IPS-18a (cell line): ENCODE measurements at regions not wholly inside any gene's neighbourhood (a gene's known extent, or its start where the extent isn't known, plus 50 kb on each side); places are given as distances from the start of the nearest gene placed in this dataset.

Experiments
- H3K27ac ChIP-seq: one replicate; pipeline ENCODE4 v1.5.1; 2013; ENCODE audit warnings: low read length
- H3K27me3 ChIP-seq: one replicate; pipeline ENCODE4 v1.6.1; 2013; ENCODE audit warnings: mild to moderate bottlenecking, low read length; ENCODE audit not compliant: control insufficient read depth, insufficient read depth
- H3K36me3 ChIP-seq: one replicate; pipeline ENCODE4 v1.6.1; 2013; ENCODE audit warnings: low read depth, low read length; ENCODE audit not compliant: control insufficient read depth
- H3K4me1 ChIP-seq: one replicate; pipeline ENCODE4 v1.6.1; 2013; ENCODE audit warnings: low read depth, low read length; ENCODE audit not compliant: control insufficient read depth
- H3K4me3 ChIP-seq: one replicate; pipeline ENCODE4 v1.5.1; 2013; ENCODE audit warnings: low read length
- H3K9ac ChIP-seq: one replicate; pipeline ENCODE4 v1.6.1; 2013; ENCODE audit warnings: mild to moderate bottlenecking, low read length, moderate library complexity
- H3K9me3 ChIP-seq: one replicate; pipeline ENCODE4 v1.6.1; 2013; ENCODE audit warnings: low read depth, low read length; ENCODE audit not compliant: control insufficient read depth

GRCh38 chr10:33753389-33753788 is 418.9 kb upstream of the NRP1 start:
- Histone ChIP-seq H3K4me3 (no peak overlapping the region), H3K4me1 (no peaks in the 10 kb centered on the region), H3K36me3 (no peaks in the 10 kb centered on the region), H3K9ac (no peak overlapping the region), H3K27me3 (no peaks in the 10 kb centered on the region), H3K27ac (no peak overlapping the region), H3K9me3 (no peaks in the 10 kb centered on the region)

GRCh38 chr10:33749790-33750189 is 415.3 kb upstream of the NRP1 start:
- Histone ChIP-seq H3K4me1 (no peaks in the 10 kb centered on the region), H3K27ac (no peak overlapping the region), H3K27me3 (no peaks in the 10 kb centered on the region), H3K36me3 (no peaks in the 10 kb centered on the region), H3K9ac (no peak overlapping the region), H3K9me3 (no peaks in the 10 kb centered on the region), H3K4me3 (no peak overlapping the region)

DNA sequence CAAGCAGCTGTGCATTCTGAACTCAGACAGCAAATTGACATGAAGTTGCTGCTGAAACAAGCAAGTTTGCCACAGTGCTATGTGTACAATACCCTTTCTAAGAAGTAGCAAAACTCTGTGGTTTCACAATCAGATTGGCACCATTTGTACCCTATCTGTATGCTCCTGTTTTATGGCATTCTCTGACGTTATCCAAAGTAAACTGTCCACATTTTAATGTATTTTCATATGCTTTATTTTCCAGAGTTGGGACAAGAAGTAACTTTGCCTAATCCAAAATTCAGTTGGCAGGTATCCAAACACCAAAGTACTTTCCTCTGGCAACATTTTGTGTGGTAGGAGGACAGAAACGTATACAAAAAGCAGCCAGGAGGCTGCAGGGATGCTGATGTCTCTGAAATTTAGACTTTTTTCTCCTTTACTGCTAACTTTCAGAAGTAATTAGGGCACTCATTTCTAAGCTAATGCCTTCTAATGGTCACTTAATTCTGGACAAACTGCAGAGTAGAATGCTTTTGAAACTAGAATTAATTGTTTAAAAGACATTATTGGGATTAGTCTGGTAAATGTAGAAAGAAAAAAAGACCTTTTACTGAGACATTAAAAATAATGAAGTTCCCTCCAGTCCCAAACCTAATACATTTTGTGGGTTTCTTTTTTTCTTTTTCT is 414.7 kb upstream of the NRP1 start:
- H3K9me3 ChIP-seq: no peaks in the 10 kb centered on the region
- no peak overlapping the region for H3K4me3 ChIP-seq
- H3K4me1 ChIP-seq: no peaks in the 10 kb centered on the region
- H3K27me3 ChIP-seq: no peaks in the 10 kb centered on the region
- no peak overlapping the region for H3K9ac ChIP-seq
- no peak overlapping the region for H3K27ac ChIP-seq
- no peaks in the 10 kb centered on the region for H3K36me3 ChIP-seq

DNA sequence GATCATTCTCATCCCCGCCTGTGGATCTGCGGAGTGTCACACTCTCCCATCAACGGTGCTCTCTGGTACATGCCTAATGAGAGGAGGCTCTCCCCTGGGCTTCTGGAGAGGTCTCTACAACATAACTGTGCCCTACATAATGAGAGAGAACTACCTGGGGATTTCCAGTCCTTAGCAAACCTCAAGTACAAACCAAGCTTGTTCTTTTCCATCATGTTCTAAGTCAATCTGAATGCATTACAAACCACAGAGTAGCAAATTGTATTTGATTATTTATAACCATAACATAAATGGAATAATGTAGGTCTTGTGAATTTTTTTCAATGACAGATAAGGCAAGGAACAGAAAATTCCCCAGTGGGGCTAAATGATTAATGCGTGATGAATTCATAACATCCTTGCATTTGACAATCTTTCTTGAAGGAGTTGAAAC is 412.4 kb upstream of the NRP1 start:
- Histone ChIP-seq H3K27me3 (no peaks in the 10 kb centered on the region), H3K4me1 (no peaks in the 10 kb centered on the region), H3K9ac (no peak overlapping the region), H3K36me3 (no peaks in the 10 kb centered on the region), H3K9me3 (no peaks in the 10 kb centered on the region), H3K27ac (no peak overlapping the region), H3K4me3 (no peak overlapping the region)

DNA sequence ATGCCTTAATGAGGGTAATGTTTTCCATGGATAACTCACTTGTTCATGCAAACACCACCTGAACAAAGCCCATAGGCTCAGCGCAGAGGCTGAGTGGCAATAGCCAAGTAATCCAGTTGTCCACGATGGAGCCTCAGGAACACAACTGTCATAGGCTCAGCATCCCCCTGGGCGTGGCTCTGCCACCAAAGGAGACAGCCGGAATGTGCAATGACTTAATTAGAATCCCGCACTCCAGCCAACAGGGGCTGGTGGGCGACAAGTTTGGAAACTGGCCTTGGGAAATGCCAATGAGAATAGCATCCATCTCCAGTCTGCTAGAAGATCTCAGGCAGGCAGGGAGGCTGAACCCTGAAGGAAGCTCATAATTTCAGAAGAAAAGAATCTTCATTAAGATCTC is 411.7 kb upstream of the NRP1 start:
- no peaks in the 10 kb centered on the region for H3K36me3 ChIP-seq

DNA sequence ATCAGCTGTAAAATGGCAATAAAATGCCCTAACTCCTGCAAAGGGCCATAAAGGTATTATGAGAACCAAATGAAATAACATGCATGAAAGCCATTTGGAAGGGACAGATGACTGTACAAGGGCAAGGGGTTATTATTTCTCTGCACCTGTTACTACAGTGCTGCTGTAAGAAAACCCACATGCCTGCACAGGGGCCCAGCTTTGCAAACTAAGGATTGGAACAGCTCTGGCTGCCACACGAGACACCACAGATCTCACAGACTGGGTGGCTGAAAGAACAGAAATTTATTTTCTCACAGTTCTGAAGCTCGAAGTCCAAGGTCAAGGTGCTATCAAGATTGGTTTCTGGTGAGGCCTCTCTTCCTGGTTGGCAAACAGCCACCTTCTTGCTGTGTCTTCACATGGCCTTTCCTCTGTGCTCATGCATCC is 409.0 kb upstream of the NRP1 start:
- no peaks in the 10 kb centered on the region for H3K4me1 ChIP-seq
- no peaks in the 10 kb centered on the region for H3K36me3 ChIP-seq
- H3K9ac ChIP-seq: no peak overlapping the region
- no peak overlapping the region for H3K27ac ChIP-seq
- no peak overlapping the region for H3K4me3 ChIP-seq
- H3K9me3 ChIP-seq: no peaks in the 10 kb centered on the region
- H3K27me3 ChIP-seq: no peaks in the 10 kb centered on the region

More for the DNA sequence above, 411.7 kb upstream of the NRP1 start:
- Histone ChIP-seq H3K27me3 (no peaks in the 10 kb centered on the region), H3K4me3 (no peak overlapping the region), H3K9ac (no peak overlapping the region), H3K27ac (no peak overlapping the region), H3K9me3 (no peaks in the 10 kb centered on the region), H3K4me1 (no peaks in the 10 kb centered on the region)

DNA sequence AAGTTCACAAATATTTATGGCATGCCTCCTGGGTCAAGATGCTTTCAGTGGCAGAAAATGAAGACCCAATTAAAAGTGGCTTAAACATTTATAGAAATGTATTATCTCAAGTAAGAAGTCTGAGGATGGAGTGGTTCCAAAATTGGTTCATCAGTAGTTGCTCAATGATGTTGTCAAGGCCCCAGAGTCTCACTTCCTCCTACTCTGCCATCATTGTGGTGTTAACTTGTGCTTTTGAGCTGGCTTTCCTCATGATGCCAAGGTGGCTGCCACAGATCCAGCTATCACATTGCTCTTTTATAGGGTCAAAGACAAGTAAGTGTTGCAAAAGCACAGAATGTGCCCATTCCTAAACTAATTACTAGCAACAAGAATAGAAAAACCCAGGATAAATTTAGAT is 404.6 kb upstream of the NRP1 start:
- no peaks in the 10 kb centered on the region for H3K36me3 ChIP-seq
- H3K9ac ChIP-seq: no peak overlapping the region
- H3K9me3 ChIP-seq: no peaks in the 10 kb centered on the region
- H3K27me3 ChIP-seq: no peaks in the 10 kb centered on the region
- no peaks in the 10 kb centered on the region for H3K4me1 ChIP-seq
- no peak overlapping the region for H3K27ac ChIP-seq
- no peak overlapping the region for H3K4me3 ChIP-seq

DNA sequence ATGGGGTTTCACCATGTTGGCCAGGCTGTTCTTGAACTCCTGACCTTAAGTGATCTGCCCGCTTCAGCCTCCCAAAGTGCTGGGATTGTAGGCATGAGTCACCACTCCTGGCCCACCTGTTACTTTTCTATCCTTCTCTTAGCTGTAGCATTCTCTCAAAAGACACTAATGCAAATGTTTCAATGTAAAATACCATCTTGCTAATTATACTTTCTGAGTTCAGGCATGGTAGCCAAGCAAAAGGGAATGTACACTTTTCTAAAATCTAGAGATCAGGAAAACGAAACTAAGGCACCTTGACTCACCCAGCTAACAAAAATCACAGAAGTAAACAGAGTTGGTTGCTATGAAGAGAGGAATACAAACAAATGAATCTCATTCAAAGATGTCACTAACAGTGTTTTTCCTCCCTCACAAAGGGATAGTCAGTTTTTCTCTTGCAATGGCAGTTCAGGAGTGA is 401.0 kb upstream of the NRP1 start:
- H3K27me3 ChIP-seq: no peaks in the 10 kb centered on the region
- H3K4me1 ChIP-seq: no peaks in the 10 kb centered on the region
- no peak overlapping the region for H3K27ac ChIP-seq
- H3K4me3 ChIP-seq: no peak overlapping the region
- H3K9ac ChIP-seq: no peak overlapping the region
- no peaks in the 10 kb centered on the region for H3K36me3 ChIP-seq
- H3K9me3 ChIP-seq: no peaks in the 10 kb centered on the region

- no peaks in the 10 kb centered on the region for H3K9me3 ChIP-seq
- H3K4me1 ChIP-seq: no peaks in the 10 kb centered on the region
- no peak overlapping the region for H3K9ac ChIP-seq
- H3K36me3 ChIP-seq: no peaks in the 10 kb centered on the region
- H3K27me3 ChIP-seq: no peaks in the 10 kb centered on the region
- H3K27ac ChIP-seq: no peak overlapping the region
- no peak overlapping the region for H3K4me3 ChIP-seq
Observed at GRCh38 chr10:33734393-33735155, 400.1 kb upstream of the NRP1 start.

- H3K9me3 ChIP-seq: no peaks in the 10 kb centered on the region
- H3K9ac ChIP-seq: no peak overlapping the region
- no peak overlapping the region for H3K4me3 ChIP-seq
- no peaks in the 10 kb centered on the region for H3K36me3 ChIP-seq
- no peaks in the 10 kb centered on the region for H3K27me3 ChIP-seq
- H3K4me1 ChIP-seq: no peaks in the 10 kb centered on the region
- no peak overlapping the region for H3K27ac ChIP-seq
Observed at GRCh38 chr10:33733058-33733457, 398.6 kb upstream of the NRP1 start.

DNA sequence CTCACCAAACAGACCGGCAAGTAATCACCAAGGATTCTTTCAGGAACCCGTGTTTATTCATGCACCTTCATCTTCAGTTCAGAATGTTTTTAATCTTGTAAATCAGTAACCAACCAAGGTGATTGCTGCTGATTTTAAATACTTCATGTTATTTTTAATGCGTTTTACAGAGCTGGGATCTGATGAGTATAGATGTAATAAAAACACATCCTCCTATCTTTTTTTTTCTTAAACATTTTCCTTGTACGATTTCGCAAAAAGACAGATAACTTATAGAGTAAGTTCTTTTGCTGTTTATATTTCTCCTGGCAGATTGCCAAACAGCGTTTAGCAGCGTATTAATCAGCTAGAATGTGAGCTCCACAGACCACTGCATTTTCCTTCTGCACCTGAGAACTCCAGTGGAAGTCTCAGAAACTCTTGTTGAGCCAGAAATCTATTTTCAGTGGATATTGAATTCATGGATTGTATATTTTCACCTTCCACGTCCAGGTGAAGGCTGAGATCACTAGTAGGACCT is 397.8 kb upstream of the NRP1 start:
- no peaks in the 10 kb centered on the region for H3K4me1 ChIP-seq
- no peaks in the 10 kb centered on the region for H3K27me3 ChIP-seq
- H3K27ac ChIP-seq: no peak overlapping the region

More for the DNA sequence above, 397.8 kb upstream of the NRP1 start:
- no peaks in the 10 kb centered on the region for H3K36me3 ChIP-seq
- no peak overlapping the region for H3K4me3 ChIP-seq
- H3K9ac ChIP-seq: no peak overlapping the region
- no peaks in the 10 kb centered on the region for H3K9me3 ChIP-seq
